Mesodermal cell (in vitro differentiated cells): ENCODE measurements at regions not wholly inside any gene's neighbourhood (a gene's known extent, or its start where the extent isn't known, plus 50 kb on each side); places are given as distances from the start of the nearest gene placed in this dataset.
A peak's percentile ranks its signal among the peaks of the same experiment; 100 is the strongest.
"Not testable (repeated sequence)": the region's sequence is repeated elsewhere in the genome, so short reads cannot be mapped to it uniquely, and the experiment has no call there.

Experiments
- H3K27ac ChIP-seq: 2 replicates; pipeline ENCODE4 v1.7.0; 2013; ENCODE audit warnings: mild to moderate bottlenecking, low read depth, low read length, moderate library complexity; ENCODE audit not compliant: severe bottlenecking
- H3K36me3 ChIP-seq: 2 replicates; pipeline ENCODE4 v1.7.1; 2013; ENCODE audit warnings: mild to moderate bottlenecking, low read length, moderate library complexity; ENCODE audit not compliant: control insufficient read depth, insufficient read depth
- H3K4me1 ChIP-seq: one replicate; pipeline ENCODE4 v1.7.1; 2013; ENCODE audit warnings: mild to moderate bottlenecking, low read length; ENCODE audit not compliant: insufficient read depth, control insufficient read depth, poor library complexity, severe bottlenecking
- H3K4me3 ChIP-seq: 2 replicates; pipeline ENCODE4 v1.7.0; 2013; ENCODE audit warnings: low read length, control low read depth, mild to moderate bottlenecking; ENCODE audit not compliant: insufficient read depth, poor library complexity, severe bottlenecking; ENCODE audit errors: extremely low read depth
- H3K9me3 ChIP-seq: 2 replicates; pipeline ENCODE4 v1.7.1; 2013; ENCODE audit warnings: mild to moderate bottlenecking, low read length, moderate library complexity; ENCODE audit not compliant: control insufficient read depth
- WGBS, 2 experiments: methylation state at CpG; one replicate each; pipeline ENCODE4 v1.1.5; 2013; ENCODE audit warnings: missing lambda C conversion rate in 2 of 2; ENCODE audit not compliant: insufficient coverage in 2 of 2; 5-methylcytosine and 5-hydroxymethylcytosine counted together

- Histone ChIP-seq H3K4me3 (no peak overlapping the region), H3K27ac (no peak overlapping the region), H3K36me3 (no peaks in the 10 kb centered on the region), H3K9me3 (no peaks in the 10 kb centered on the region), H3K4me1 (peaks cover 6% of the 10 kb centered on the region)
These were observed 439.5 kb upstream of the RGMB start for GRCh38 chr5:98333921-98334320.

- WGBS, 2 experiments: 90 to 94% methylated on average over 3 to 4 of the region's 6 CpGs
- Histone ChIP-seq H3K9me3 (no peaks in the 10 kb centered on the region), H3K4me3 (no peak overlapping the region), H3K4me1 (peaks cover 6% of the 10 kb centered on the region), H3K27ac (no peak overlapping the region), H3K36me3 (no peaks in the 10 kb centered on the region)
These were observed 438.5 kb upstream of the RGMB start for GRCh38 chr5:98334946-98335345.

- Histone ChIP-seq H3K4me3 (no peak overlapping the region), H3K27ac (no peak overlapping the region), H3K4me1 (peaks cover 5% of the 10 kb centered on the region), H3K9me3 (no peaks in the 10 kb centered on the region), H3K36me3 (no peaks in the 10 kb centered on the region)
- 95% methylated on average over 18 to 20 of the region's 21 CpGs for WGBS, 2 experiments
These were observed 434.2 kb upstream of the RGMB start for GRCh38 chr5:98339141-98339848.

- Histone ChIP-seq H3K36me3 (no peaks in the 10 kb centered on the region), H3K4me1 (peaks cover 5% of the 10 kb centered on the region), H3K9me3 (no peaks in the 10 kb centered on the region), H3K4me3 (no peak overlapping the region), H3K27ac (peak overlapping the region; percentile 18)
- WGBS, 2 experiments: 79 to 96% methylated on average over 2 to 3 of the region's 4 CpGs
These were observed 432.1 kb upstream of the RGMB start for GRCh38 chr5:98341038-98342032.

GRCh38 chr5:98342958-98343660 is 430.4 kb upstream of the RGMB start:
- H3K36me3 ChIP-seq, H3K27ac ChIP-seq, H3K4me3 ChIP-seq, H3K9me3 ChIP-seq, H3K4me1 ChIP-seq: not testable (repeated sequence)
- 91 to 93% methylated on average over 19 of the region's 22 CpGs for WGBS, 2 experiments

GRCh38 chr5:98349251-98349989 is 424.0 kb upstream of the RGMB start:
- 73 to 87% methylated on average over 3 of the region's 6 CpGs for WGBS, 2 experiments
- Histone ChIP-seq H3K4me3 (no peak overlapping the region), H3K9me3 (peaks cover 14% of the 10 kb centered on the region), H3K36me3 (no peaks in the 10 kb centered on the region), H3K4me1 (no peaks in the 10 kb centered on the region), H3K27ac (no peak overlapping the region)

- no peaks in the 10 kb centered on the region for H3K4me1 ChIP-seq
- no peak overlapping the region for H3K27ac ChIP-seq
- whole genome bisulfite sequencing, 2 experiments: no CpG with 5 or more reads among the region's 1 CpG
- H3K36me3 ChIP-seq: no peaks in the 10 kb centered on the region
- H3K9me3 ChIP-seq: peaks cover 14% of the 10 kb centered on the region
- H3K4me3 ChIP-seq: no peak overlapping the region
These were observed 423.5 kb upstream of the RGMB start for GRCh38 chr5:98349990-98350365.

GRCh38 chr5:98354922-98355321 is 418.5 kb upstream of the RGMB start:
- peaks cover 7% of the 10 kb centered on the region for H3K9me3 ChIP-seq
- H3K4me3 ChIP-seq: no peak overlapping the region
- no peak overlapping the region for H3K27ac ChIP-seq
- H3K4me1 ChIP-seq: no peaks in the 10 kb centered on the region
- H3K36me3 ChIP-seq: no peaks in the 10 kb centered on the region
- WGBS, 2 experiments: no CpG with 5 or more reads among the region's 2 CpGs

- Histone ChIP-seq H3K4me3 (no peak overlapping the region), H3K9me3 (no peaks in the 10 kb centered on the region), H3K36me3 (no peaks in the 10 kb centered on the region), H3K4me1 (no peaks in the 10 kb centered on the region), H3K27ac (no peak overlapping the region)
- 82 to 95% methylated on average over 4 of the region's 4 CpGs for WGBS, 2 experiments
These were observed 412.9 kb upstream of the RGMB start for GRCh38 chr5:98360548-98360947.

- H3K36me3 ChIP-seq: no peaks in the 10 kb centered on the region
- no peak overlapping the region for H3K4me3 ChIP-seq
- no peaks in the 10 kb centered on the region for H3K4me1 ChIP-seq
- WGBS, 2 experiments: 79 to 100% methylated on average over 1 to 4 of the region's 5 CpGs
- H3K9me3 ChIP-seq: no peaks in the 10 kb centered on the region
- no peak overlapping the region for H3K27ac ChIP-seq
These were observed 410.3 kb upstream of the RGMB start for GRCh38 chr5:98363157-98363556.
